HEK293 (cell line): ENCODE measurements at regions not wholly inside any gene's neighbourhood (a gene's known extent, or its start where the extent isn't known, plus 50 kb on each side); places are given as distances from the start of the nearest gene placed in this dataset.

ENCODE experiments used
- GFI1B ChIP-seq: fragments of 450-650 bp; formaldehyde crosslinking; IDR thresholded peaks from 2 replicates; pipeline ENCODE4 v1.5.1; 2016; ENCODE audit warnings: missing biosample characterization, missing genetic modification characterization
- ZNF146 ChIP-seq: fragments of 450-650 bp; formaldehyde crosslinking; IDR thresholded peaks from 2 replicates; pipeline ENCODE4 v1.5.1; 2016; ENCODE audit warnings: missing biosample characterization, missing genetic modification characterization
- ZNF274 ChIP-seq, 2 experiments: fragments of 200-500 bp in 1 of 2; fragments of 450-650 bp in 1 of 2; sonication (Bioruptor generic) in 1 of 2; formaldehyde crosslinking in 1 of 2; IDR thresholded peaks; 2 replicates each; pipeline versions ENCODE4 v1.5.1 to v1.6.1; 2014 to 2016; ENCODE audit warnings: borderline replicate concordance in 1 of 2, inconsistent platforms in 1 of 2, low read length in 1 of 2, missing biosample characterization in 1 of 2, missing genetic modification characterization in 1 of 2
- ZNF302 ChIP-seq: fragments of 450-650 bp; formaldehyde crosslinking; IDR thresholded peaks from 2 replicates; pipeline ENCODE4 v1.5.1; 2016; ENCODE audit warnings: missing biosample characterization, missing genetic modification characterization, low read depth
- ZSCAN23 ChIP-seq: fragments of 450-650 bp; formaldehyde crosslinking; IDR thresholded peaks from 2 replicates; pipeline ENCODE4 v1.5.1; 2016; ENCODE audit warnings: missing biosample characterization, missing genetic modification characterization
- TF ChIP-seq, protein P1 (sequence below): fragments of 450-650 bp; formaldehyde crosslinking; IDR thresholded peaks from 2 replicates; pipeline ENCODE4 v1.5.1; 2016; ENCODE audit warnings: missing biosample characterization, missing genetic modification characterization
- TF ChIP-seq, protein P2 (sequence below): fragments of 450-650 bp; IDR thresholded peaks from 2 replicates; pipeline ENCODE4 v1.5.1; 2018; ENCODE audit warnings: missing biosample characterization, mild to moderate bottlenecking, missing genetic modification characterization
- TF ChIP-seq, protein P3 (sequence below): fragments of 450-650 bp; formaldehyde crosslinking; IDR thresholded peaks from 2 replicates; pipeline ENCODE4 v1.5.1; 2016; ENCODE audit warnings: missing biosample characterization, missing genetic modification characterization

DNA sequence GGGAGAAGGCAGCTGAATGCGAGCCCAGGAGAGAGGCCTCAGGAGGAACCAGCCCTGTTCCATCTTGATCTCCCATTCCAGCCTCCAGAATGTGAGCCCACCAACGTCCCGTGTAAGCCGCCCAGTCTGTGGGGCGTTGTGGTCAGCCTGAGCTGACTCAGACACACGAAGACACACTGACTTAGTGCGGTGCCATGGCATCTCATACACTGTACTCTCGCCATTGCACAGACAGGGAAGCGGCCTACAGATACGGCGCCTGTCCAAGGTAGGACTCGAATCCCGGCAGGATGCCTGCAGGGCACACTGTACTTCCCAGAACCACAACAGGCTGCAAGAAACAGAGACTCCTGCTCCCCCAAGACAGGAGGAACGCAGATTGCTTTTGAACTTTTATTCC is 179.6 kb downstream of the CTTN start:
- TF ChIP-seq, protein P1, sequence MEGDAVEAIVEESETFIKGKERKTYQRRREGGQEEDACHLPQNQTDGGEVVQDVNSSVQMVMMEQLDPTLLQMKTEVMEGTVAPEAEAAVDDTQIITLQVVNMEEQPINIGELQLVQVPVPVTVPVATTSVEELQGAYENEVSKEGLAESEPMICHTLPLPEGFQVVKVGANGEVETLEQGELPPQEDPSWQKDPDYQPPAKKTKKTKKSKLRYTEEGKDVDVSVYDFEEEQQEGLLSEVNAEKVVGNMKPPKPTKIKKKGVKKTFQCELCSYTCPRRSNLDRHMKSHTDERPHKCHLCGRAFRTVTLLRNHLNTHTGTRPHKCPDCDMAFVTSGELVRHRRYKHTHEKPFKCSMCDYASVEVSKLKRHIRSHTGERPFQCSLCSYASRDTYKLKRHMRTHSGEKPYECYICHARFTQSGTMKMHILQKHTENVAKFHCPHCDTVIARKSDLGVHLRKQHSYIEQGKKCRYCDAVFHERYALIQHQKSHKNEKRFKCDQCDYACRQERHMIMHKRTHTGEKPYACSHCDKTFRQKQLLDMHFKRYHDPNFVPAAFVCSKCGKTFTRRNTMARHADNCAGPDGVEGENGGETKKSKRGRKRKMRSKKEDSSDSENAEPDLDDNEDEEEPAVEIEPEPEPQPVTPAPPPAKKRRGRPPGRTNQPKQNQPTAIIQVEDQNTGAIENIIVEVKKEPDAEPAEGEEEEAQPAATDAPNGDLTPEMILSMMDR, result no peak
- no peak for TF ChIP-seq ZNF274 (IDR thresholded peaks at IDR 0.05; ENCODE audit: low read length)
- TF ChIP-seq ZNF274 (tag by site-specific recombination; IDR thresholded peaks at IDR 0.05; ENCODE audit: borderline replicate concordance), result no peak
- TF ChIP-seq ZNF146 (tag by site-specific recombination), result no peak
- TF ChIP-seq ZSCAN23 (tag by site-specific recombination), result no peak
- no peak for TF ChIP-seq ZNF302 (tag by site-specific recombination)
- no peak for TF ChIP-seq GFI1B
- TF ChIP-seq, protein P2, sequence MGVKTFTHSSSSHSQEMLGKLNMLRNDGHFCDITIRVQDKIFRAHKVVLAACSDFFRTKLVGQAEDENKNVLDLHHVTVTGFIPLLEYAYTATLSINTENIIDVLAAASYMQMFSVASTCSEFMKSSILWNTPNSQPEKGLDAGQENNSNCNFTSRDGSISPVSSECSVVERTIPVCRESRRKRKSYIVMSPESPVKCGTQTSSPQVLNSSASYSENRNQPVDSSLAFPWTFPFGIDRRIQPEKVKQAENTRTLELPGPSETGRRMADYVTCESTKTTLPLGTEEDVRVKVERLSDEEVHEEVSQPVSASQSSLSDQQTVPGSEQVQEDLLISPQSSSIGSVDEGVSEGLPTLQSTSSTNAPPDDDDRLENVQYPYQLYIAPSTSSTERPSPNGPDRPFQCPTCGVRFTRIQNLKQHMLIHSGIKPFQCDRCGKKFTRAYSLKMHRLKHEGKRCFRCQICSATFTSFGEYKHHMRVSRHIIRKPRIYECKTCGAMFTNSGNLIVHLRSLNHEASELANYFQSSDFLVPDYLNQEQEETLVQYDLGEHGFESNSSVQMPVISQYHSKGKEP (tag by site-specific recombination), result no peak
- TF ChIP-seq, protein P3, sequence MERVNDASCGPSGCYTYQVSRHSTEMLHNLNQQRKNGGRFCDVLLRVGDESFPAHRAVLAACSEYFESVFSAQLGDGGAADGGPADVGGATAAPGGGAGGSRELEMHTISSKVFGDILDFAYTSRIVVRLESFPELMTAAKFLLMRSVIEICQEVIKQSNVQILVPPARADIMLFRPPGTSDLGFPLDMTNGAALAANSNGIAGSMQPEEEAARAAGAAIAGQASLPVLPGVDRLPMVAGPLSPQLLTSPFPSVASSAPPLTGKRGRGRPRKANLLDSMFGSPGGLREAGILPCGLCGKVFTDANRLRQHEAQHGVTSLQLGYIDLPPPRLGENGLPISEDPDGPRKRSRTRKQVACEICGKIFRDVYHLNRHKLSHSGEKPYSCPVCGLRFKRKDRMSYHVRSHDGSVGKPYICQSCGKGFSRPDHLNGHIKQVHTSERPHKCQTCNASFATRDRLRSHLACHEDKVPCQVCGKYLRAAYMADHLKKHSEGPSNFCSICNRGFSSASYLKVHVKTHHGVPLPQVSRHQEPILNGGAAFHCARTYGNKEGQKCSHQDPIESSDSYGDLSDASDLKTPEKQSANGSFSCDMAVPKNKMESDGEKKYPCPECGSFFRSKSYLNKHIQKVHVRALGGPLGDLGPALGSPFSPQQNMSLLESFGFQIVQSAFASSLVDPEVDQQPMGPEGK, result no peak
